Fibroblast of lung (primary cell): ENCODE measurements at regions not wholly inside any gene's neighbourhood (a gene's known extent, or its start where the extent isn't known, plus 50 kb on each side); places are given as distances from the start of the nearest gene placed in this dataset.

Experiments
- DNase-seq, 2 donors: peaks; one replicate each; pipeline versions ENCODE4 v3.0.0 to v3.0.0-alpha.2; 2010; ENCODE audit warnings: low read depth in 2 of 2
- H2AFZ ChIP-seq: 2 replicates; pipeline ENCODE4 v1.5.1; 2012; ENCODE audit warnings: low read length, control low read depth, inconsistent platforms
- H3K27ac ChIP-seq: 2 replicates; pipeline ENCODE4 v1.5.1; 2011; ENCODE audit warnings: low read length, control low read depth; ENCODE audit not compliant: insufficient read depth
- H3K27me3 ChIP-seq: 2 replicates; pipeline ENCODE4 v1.5.1; 2011; ENCODE audit warnings: mild to moderate bottlenecking, low read length; ENCODE audit not compliant: control insufficient read depth, insufficient read depth
- H3K36me3 ChIP-seq: 2 replicates; pipeline ENCODE4 v1.5.1; 2011; ENCODE audit warnings: low read length; ENCODE audit not compliant: control insufficient read depth, insufficient read depth
- H3K4me1 ChIP-seq: 2 replicates; pipeline ENCODE4 v1.5.1; 2011; ENCODE audit warnings: low read length; ENCODE audit not compliant: control insufficient read depth, insufficient read depth; ENCODE audit errors: extremely low read depth
- H3K4me2 ChIP-seq: 2 replicates; pipeline ENCODE4 v1.5.1; 2011; ENCODE audit warnings: low read length, control low read depth; ENCODE audit not compliant: insufficient read depth; ENCODE audit errors: extremely low read depth
- H3K4me3 ChIP-seq, 4 experiments: fragments of 200-600 bp in 1 of 4; sonication (generic) in 1 of 4; replicated peaks in 1 of 4; 2 replicates each; pipeline ENCODE4 v1.5.1; 2011 to 2016; ENCODE audit warnings: low read length in 4 of 4, low read depth in 3 of 4, mild to moderate bottlenecking in 3 of 4, control low read depth in 2 of 4, inconsistent platforms in 1 of 4, mixed read lengths in 1 of 4; ENCODE audit not compliant: insufficient read depth in 1 of 4; ENCODE audit errors: control extremely low read depth in 1 of 4
- H3K79me2 ChIP-seq: 2 replicates; pipeline ENCODE4 v1.5.1; 2012; ENCODE audit warnings: mild to moderate bottlenecking, low read length, inconsistent platforms; ENCODE audit not compliant: control insufficient read depth, insufficient read depth
- H3K9ac ChIP-seq: 2 replicates; pipeline ENCODE4 v1.5.1; 2011; ENCODE audit warnings: mild to moderate bottlenecking, low read length, control low read depth; ENCODE audit not compliant: insufficient read depth
- H3K9me3 ChIP-seq: 2 replicates; pipeline ENCODE4 v1.5.1; 2012; ENCODE audit warnings: low read depth, low read length; ENCODE audit not compliant: control insufficient read depth, insufficient read depth
- H4K20me1 ChIP-seq: 2 replicates; pipeline ENCODE4 v1.5.1; 2011; ENCODE audit warnings: low read length; ENCODE audit not compliant: control insufficient read depth, insufficient read depth; ENCODE audit errors: extremely low read depth
- EZH2 ChIP-seq: IDR thresholded peaks from 2 replicates; pipeline ENCODE4 v1.5.1; 2012; ENCODE audit warnings: low read length, control low read depth, mild to moderate bottlenecking; ENCODE audit errors: missing control alignments
- TF ChIP-seq, protein P1 (sequence below), 2 donors: IDR thresholded peaks in 1 of 2; conservative IDR thresholded peaks in 1 of 2; 1 replicate in 1 of 2; 2 replicates in 1 of 2; pipeline ENCODE4 v1.5.1; 2011 to 2012; ENCODE audit warnings: low read length in 2 of 2, control low read depth in 1 of 2, inconsistent platforms in 1 of 2, low read depth in 1 of 2, mild to moderate bottlenecking in 1 of 2

DNA sequence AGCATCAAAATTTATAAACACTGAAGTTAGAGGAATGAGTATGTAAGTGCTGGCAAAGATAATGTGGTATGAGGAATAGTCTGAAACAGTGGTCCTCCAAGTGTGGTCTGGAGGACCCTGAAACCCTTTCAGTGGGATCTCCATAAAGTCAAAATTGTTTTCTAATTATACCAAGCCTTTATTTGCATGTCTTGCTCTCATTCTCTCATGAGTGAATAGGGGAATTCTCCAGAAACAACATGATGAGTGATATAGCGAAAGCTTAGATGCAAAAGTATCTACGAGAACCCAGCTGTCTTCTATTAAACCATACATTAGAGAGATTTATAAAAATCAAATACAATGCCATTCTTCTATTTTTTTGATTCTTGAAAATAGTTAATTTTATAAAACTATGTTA lies 145.0 kb upstream of the RAG2 start:
- no peak overlapping the region for H3K4me3 ChIP-seq
- H2AFZ ChIP-seq: no peak overlapping the region
- no peak for DNase-seq
- no peaks in the 10 kb centered on the region for H3K4me1 ChIP-seq
- no peak overlapping the region for H3K9ac ChIP-seq
- H3K79me2 ChIP-seq: no peaks in the 10 kb centered on the region
- no peaks in the 10 kb centered on the region for H3K36me3 ChIP-seq
- H3K9me3 ChIP-seq: no peaks in the 10 kb centered on the region
- TF ChIP-seq, protein P1, sequence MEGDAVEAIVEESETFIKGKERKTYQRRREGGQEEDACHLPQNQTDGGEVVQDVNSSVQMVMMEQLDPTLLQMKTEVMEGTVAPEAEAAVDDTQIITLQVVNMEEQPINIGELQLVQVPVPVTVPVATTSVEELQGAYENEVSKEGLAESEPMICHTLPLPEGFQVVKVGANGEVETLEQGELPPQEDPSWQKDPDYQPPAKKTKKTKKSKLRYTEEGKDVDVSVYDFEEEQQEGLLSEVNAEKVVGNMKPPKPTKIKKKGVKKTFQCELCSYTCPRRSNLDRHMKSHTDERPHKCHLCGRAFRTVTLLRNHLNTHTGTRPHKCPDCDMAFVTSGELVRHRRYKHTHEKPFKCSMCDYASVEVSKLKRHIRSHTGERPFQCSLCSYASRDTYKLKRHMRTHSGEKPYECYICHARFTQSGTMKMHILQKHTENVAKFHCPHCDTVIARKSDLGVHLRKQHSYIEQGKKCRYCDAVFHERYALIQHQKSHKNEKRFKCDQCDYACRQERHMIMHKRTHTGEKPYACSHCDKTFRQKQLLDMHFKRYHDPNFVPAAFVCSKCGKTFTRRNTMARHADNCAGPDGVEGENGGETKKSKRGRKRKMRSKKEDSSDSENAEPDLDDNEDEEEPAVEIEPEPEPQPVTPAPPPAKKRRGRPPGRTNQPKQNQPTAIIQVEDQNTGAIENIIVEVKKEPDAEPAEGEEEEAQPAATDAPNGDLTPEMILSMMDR (conservative IDR thresholded peaks at IDR 0.05 in 1 of 2, IDR thresholded peaks at IDR 0.05 in 1 of 2; ENCODE audit: low read depth in 1 of 2, low read length in 2 of 2): no peak
- TF ChIP-seq EZH2: no peak
- no peaks in the 10 kb centered on the region for H3K27me3 ChIP-seq
- no peaks in the 10 kb centered on the region for H4K20me1 ChIP-seq
- H3K27ac ChIP-seq: no peak overlapping the region
- no peak overlapping the region for H3K4me2 ChIP-seq

- Histone ChIP-seq H3K36me3 (no peaks in the 10 kb centered on the region), H2AFZ (no peak overlapping the region), H3K79me2 (no peaks in the 10 kb centered on the region), H3K4me1 (no peaks in the 10 kb centered on the region), H3K9ac (no peak overlapping the region), H4K20me1 (no peaks in the 10 kb centered on the region), H3K27me3 (peaks cover 2% of the 10 kb centered on the region), H3K9me3 (no peaks in the 10 kb centered on the region), H3K4me2 (no peak overlapping the region), H3K4me3 (no peak overlapping the region), H3K27ac (no peak overlapping the region)
- TF ChIP-seq, protein P1 (conservative IDR thresholded peaks at IDR 0.05 in 1 of 2, IDR thresholded peaks at IDR 0.05 in 1 of 2; ENCODE audit: low read depth in 1 of 2, low read length in 2 of 2): no peak
- no peak for TF ChIP-seq EZH2
- no peak for DNase-seq
These were observed 143.5 kb upstream of the RAG2 start for GRCh38 chr11:36741515-36741914.

GRCh38 chr11:36738292-36738861 lies 140.3 kb upstream of the RAG2 start:
- no peaks in the 10 kb centered on the region for H3K79me2 ChIP-seq
- H3K9ac ChIP-seq: no peak overlapping the region
- no peak for TF ChIP-seq EZH2
- TF ChIP-seq, protein P1 (conservative IDR thresholded peaks at IDR 0.05 in 1 of 2, IDR thresholded peaks at IDR 0.05 in 1 of 2; ENCODE audit: low read depth in 1 of 2, low read length in 2 of 2): no peak
- no peaks in the 10 kb centered on the region for H4K20me1 ChIP-seq
- H3K27ac ChIP-seq: no peak overlapping the region
- H3K27me3 ChIP-seq: peaks cover 2% of the 10 kb centered on the region
- H2AFZ ChIP-seq: no peak overlapping the region
- no peaks in the 10 kb centered on the region for H3K9me3 ChIP-seq
- no peaks in the 10 kb centered on the region for H3K36me3 ChIP-seq
- H3K4me2 ChIP-seq: no peak overlapping the region
- no peak for DNase-seq
- H3K4me3 ChIP-seq: no peak overlapping the region
- no peaks in the 10 kb centered on the region for H3K4me1 ChIP-seq
